ENCODE measurements at regions not wholly inside any gene's neighbourhood (a gene's known extent, or its start where the extent isn't known, plus 50 kb on each side); places are given as distances from the start of the nearest gene placed in this dataset.

GRCh38 chr11:109849051-109849450 is 244.1 kb upstream of the ZC3H12C start (continued):
- no peak for TF ChIP-seq MYC (IDR thresholded peaks at IDR 0.05; ENCODE audit: insufficient read depth, insufficient read length, insufficient replicate concordance, low read length, severe bottlenecking)
- TF ChIP-seq PAX5 (IDR thresholded peaks at IDR 0.05; ENCODE audit: borderline replicate concordance, low read depth, low read length) = no peak
- no peak for TF ChIP-seq IRF5 (IDR thresholded peaks at IDR 0.05; ENCODE audit: borderline replicate concordance)
- no peak for TF ChIP-seq SREBF1 (IDR thresholded peaks at IDR 0.05; ENCODE audit: low read length)
- no peak for TF ChIP-seq ZBTB40 (IDR thresholded peaks at IDR 0.05; ENCODE audit: borderline replicate concordance)
- TF ChIP-seq NBN (IDR thresholded peaks at IDR 0.05) = no peak
- TF ChIP-seq FOXM1 (IDR thresholded peaks at IDR 0.05; ENCODE audit: low read depth, low read length) = no peak

- in situ Hi-C loops (cut with MboI) = no loop called here
- ChIA-PET RAD21 (ENCODE audit: unreplicated experiment) (interaction anchor here (1.0 to 4.4 kb wide), 3 partner anchors 9 to 253 kb away, joined by 3 to 186 read pairs (median 3); no protein-coding TSS in a partner anchor), CTCF (interaction anchor here (0.6 to 8.2 kb wide), 7 partner anchors 9 to 583 kb away, joined by 3 to 251 read pairs (median 9); no protein-coding TSS in a partner anchor), POLR2A (no interaction called here), SMC1A (ENCODE audit: uncharacterized antibody, unreplicated experiment) (interaction anchor here (0.5 to 4.8 kb wide), 11 partner anchors 11 to 1066 kb away, joined by 3 to 165 read pairs (median 4); no protein-coding TSS in a partner anchor)
- no peak for TF ChIP-seq MTA2 (IDR thresholded peaks at IDR 0.05; ENCODE audit: low read depth)
- TF ChIP-seq POLR2AphosphoS2 (IDR thresholded peaks at IDR 0.05; ENCODE audit: low read depth, low read length) = no peak
- no peak for TF ChIP-seq TAF1 (IDR thresholded peaks at IDR 0.05; ENCODE audit: borderline replicate concordance, low read depth, low read length)
- no peak for TF ChIP-seq STAT1 (conservative IDR thresholded peaks at IDR 0.05)
- TF ChIP-seq WRNIP1 (IDR thresholded peaks at IDR 0.05; ENCODE audit: borderline replicate concordance, low read depth, low read length) = no peak
- no peak for TF ChIP-seq CBFB (IDR thresholded peaks at IDR 0.05; ENCODE audit: low read depth)
- no peak for TF ChIP-seq SMARCA5 (IDR thresholded peaks at IDR 0.05)
- TF ChIP-seq HDAC6 (IDR thresholded peaks at IDR 0.05; ENCODE audit: unreplicated experiment) = no peak
- no peak for TF ChIP-seq ZNF217 (IDR thresholded peaks at IDR 0.05)
- H3K4me3 ChIP-seq = no peak overlapping the region
- H2AFZ ChIP-seq (ENCODE audit: control insufficient read depth, low read depth, low read length) = no peak overlapping the region
- ATAC-seq = no peak
- H3K36me3 ChIP-seq (ENCODE audit: control insufficient read depth in 2 of 2, insufficient read depth in 2 of 2, low read length in 1 of 2) = no peaks in the 10 kb centered on the region
- 37% methylated on average over 5 of the region's 5 CpGs for WGBS (ENCODE audit: insufficient coverage, insufficient replicate concordance, low lambda C conversion rate, missing lambda C conversion rate)
- no peak for FAIRE-seq
- DNase-seq (ENCODE audit: low read depth, low spot score) = no peak
- no peaks in the 10 kb centered on the region for H3K9me3 ChIP-seq (replicated peaks; ENCODE audit: control insufficient read depth, insufficient read depth, low read length)
- H3K4me2 ChIP-seq (ENCODE audit: control insufficient read depth, insufficient read depth) = no peak overlapping the region
- H3K27me3 ChIP-seq (replicated peaks in 1 of 2; ENCODE audit: control insufficient read depth in 2 of 2, insufficient read depth in 2 of 2, low read length in 1 of 2) = no peaks in the 10 kb centered on the region
- intact Hi-C loops (cut with micrococcal nuclease; ENCODE audit: unreplicated experiment) = loop anchor here (5.0 to 10.0 kb wide), 3 partner anchors 245 to 527 kb away; partner anchors contain the start of gene ZC3H12C
- H4K20me1 ChIP-seq (ENCODE audit: control insufficient read depth, insufficient read depth) = no peaks in the 10 kb centered on the region
- no TSS peak for BruUV-seq (replicated peaks)
- H3K4me1 ChIP-seq (ENCODE audit: control insufficient read depth, insufficient read depth, low read length) = no peaks in the 10 kb centered on the region
- H3K79me2 ChIP-seq (ENCODE audit: control insufficient read depth, insufficient read depth, low read length) = no peaks in the 10 kb centered on the region
- H3K27ac ChIP-seq (ENCODE audit: control insufficient read depth, insufficient read depth) = no peak overlapping the region
- H3K9ac ChIP-seq (ENCODE audit: control insufficient read depth, insufficient read depth, low read length) = no peak overlapping the region
Observed at GRCh38 chr11:109849946-109850345, 243.2 kb upstream of the ZC3H12C start.
